ENCODE measurements at regions not wholly inside any gene's neighbourhood (a gene's known extent, or its start where the extent isn't known, plus 50 kb on each side); places are given as distances from the start of the nearest gene placed in this dataset.

GRCh38 chr18:55998801-55999385 is 410.9 kb upstream of the TCF4 start:
- 57% methylated on average over 4 of the region's 4 CpGs for WGBS (ENCODE audit: insufficient coverage, low coverage, missing lambda C conversion rate)
- Histone ChIP-seq H3K4me3 (no peak overlapping the region), H3K9me1 (ENCODE audit: control insufficient read depth, insufficient read depth, low read length) (no peaks in the 10 kb centered on the region), H3K9me3 (replicated peaks; ENCODE audit: control insufficient read depth, insufficient read depth, low read depth, low read length) (no peaks in the 10 kb centered on the region), H3K79me2 (ENCODE audit: control insufficient read depth, insufficient read depth, low read length) (no peaks in the 10 kb centered on the region), H3K9ac (ENCODE audit: insufficient read depth in 1 of 2, low read depth in 2 of 2, low read length in 2 of 2) (no peak overlapping the region), H3K27ac (ENCODE audit: extremely low read depth, low read depth, low read length) (no peak overlapping the region), H3K27me3 (ENCODE audit: control insufficient read depth in 2 of 2, insufficient read depth in 2 of 2, low read length in 2 of 2) (no peaks in the 10 kb centered on the region), H2AFZ (ENCODE audit: low read depth, low read length) (no peak overlapping the region), H3K4me2 (ENCODE audit: insufficient read depth, low read length) (no peak overlapping the region), H3K4me1 (replicated peaks in 1 of 2; ENCODE audit: control insufficient read depth in 2 of 2, insufficient read depth in 2 of 2, low read length in 2 of 2) (peaks cover 0 to 15% of the 10 kb centered on the region in 2 experiments; a peak in 3 of 5 replicates), H4K20me1 (replicated peaks; ENCODE audit: control insufficient read depth, insufficient read depth, low read length) (no peaks in the 10 kb centered on the region), H3K36me3 (ENCODE audit: control insufficient read depth, insufficient read depth, low read length) (no peaks in the 10 kb centered on the region)
- no TSS peak for BruUV-seq (replicated peaks)
- ChIA-PET POLR2A (interaction anchor here (0.9 kb wide), 1 partner anchor 91 kb away, joined by 4 read pairs; no protein-coding TSS in a partner anchor), CTCF (ENCODE audit: low intra/inter-chr PET ratio) (no interaction called here)
- intact Hi-C loops (cut with micrococcal nuclease): no loop called here
- DNase-seq (ENCODE audit: extremely low read depth in 1 of 4, low spot score in 3 of 4): no peak
- no peak for ATAC-seq
- TF ChIP-seq TEAD2 (tag; IDR thresholded peaks at IDR 0.05) (no peak), HIVEP1 (CRISPR knock-in tag; IDR thresholded peaks at IDR 0.05) (no peak), RCOR1 (IDR thresholded peaks at IDR 0.05; ENCODE audit: borderline replicate concordance in 1 of 2, low read depth in 2 of 2, low read length in 2 of 2) (no peak)
- in situ Hi-C loops (cut with MboI): no loop called here
- FAIRE-seq: no peak

- H3K4me3 ChIP-seq: no peak overlapping the region
- no peaks in the 10 kb centered on the region for H3K79me2 ChIP-seq (ENCODE audit: control insufficient read depth, insufficient read depth, low read length)
- CTCF ChIA-PET (ENCODE audit: low intra/inter-chr PET ratio): no interaction called here
- H3K4me2 ChIP-seq (ENCODE audit: insufficient read depth, low read length): no peak overlapping the region
- WGBS (ENCODE audit: insufficient coverage, low coverage, missing lambda C conversion rate): 50% methylated on average over 11 of the region's 11 CpGs
- no peak overlapping the region for H2AFZ ChIP-seq (ENCODE audit: low read depth, low read length)
- no TSS peak for BruUV-seq (replicated peaks)
- intact Hi-C loops (cut with micrococcal nuclease) (no loop called here), in situ Hi-C loops (cut with MboI) (no loop called here)
- H3K27ac ChIP-seq (ENCODE audit: extremely low read depth, low read depth, low read length): no peak overlapping the region
- FAIRE-seq (no peak), ATAC-seq (no peak), DNase-seq (ENCODE audit: extremely low read depth in 1 of 4, low spot score in 3 of 4) (no peak)
- H3K9me1 ChIP-seq (ENCODE audit: control insufficient read depth, insufficient read depth, low read length): no peaks in the 10 kb centered on the region
- TF ChIP-seq HEY1 (CRISPR knock-in tag; IDR thresholded peaks at IDR 0.05; ENCODE audit: borderline replicate concordance) (no peak), ETV5 (CRISPR knock-in tag; IDR thresholded peaks at IDR 0.05; ENCODE audit: low read depth) (no peak), SP1 (CRISPR knock-in tag; IDR thresholded peaks at IDR 0.05) (no peak)
- no peaks in the 10 kb centered on the region for H4K20me1 ChIP-seq (replicated peaks; ENCODE audit: control insufficient read depth, insufficient read depth, low read length)
- POLR2A ChIA-PET: interaction anchor here (0.9 to 1.1 kb wide), 2 partner anchors 15 to 90 kb away, joined by 3 to 4 read pairs; no protein-coding TSS in a partner anchor
- no peaks in the 10 kb centered on the region for H3K9me3 ChIP-seq (replicated peaks; ENCODE audit: control insufficient read depth, insufficient read depth, low read depth, low read length)
- H3K36me3 ChIP-seq (ENCODE audit: control insufficient read depth, insufficient read depth, low read length): no peaks in the 10 kb centered on the region
- no peak overlapping the region for H3K9ac ChIP-seq (ENCODE audit: insufficient read depth in 1 of 2, low read depth in 2 of 2, low read length in 2 of 2)
- no peaks in the 10 kb centered on the region for H3K27me3 ChIP-seq (ENCODE audit: control insufficient read depth in 2 of 2, insufficient read depth in 2 of 2, low read length in 2 of 2)
- H3K4me1 ChIP-seq (replicated peaks in 1 of 2; ENCODE audit: control insufficient read depth in 2 of 2, insufficient read depth in 2 of 2, low read length in 2 of 2): peaks cover 0 to 15% of the 10 kb centered on the region in 2 experiments; a peak in 3 of 5 replicates
Measured at GRCh38 chr18:55998071-55998522, 410.1 kb upstream of the TCF4 start.
